Ovary (tissue), 3 donors: ENCODE measurements at regions not wholly inside any gene's neighbourhood (a gene's known extent, or its start where the extent isn't known, plus 50 kb on each side); places are given as distances from the start of the nearest gene placed in this dataset.

ENCODE experiments used
- CTCF ChIP-seq, 3 donors: fragments of 450-650 bp in 2 of 3; fragments of 200-600 bp in 1 of 3; IDR thresholded peaks; one replicate each; pipeline versions ENCODE4 v1.5.1 to v1.8.0; 2016 to 2022; ENCODE audit warnings: antibody characterized with exemption in 3 of 3, mild to moderate bottlenecking in 1 of 3
- POLR2A ChIP-seq: fragments of 450-650 bp; IDR thresholded peaks from one replicate; pipeline ENCODE4 v1.6.1; 2017; ENCODE audit warnings: antibody characterized with exemption, mild to moderate bottlenecking, moderate library complexity
- donor health status: DM: no; HTN: no; CAD: no.

GRCh38 chr2:12819103-12819475, 102.4 kb downstream of the TRIB2 start:
- TF ChIP-seq CTCF (IDR thresholded peaks at IDR 0.05) = no peak
- no peak for TF ChIP-seq POLR2A
